NCI-H748 (cell line): ENCODE measurements at regions not wholly inside any gene's neighbourhood (a gene's known extent, or its start where the extent isn't known, plus 50 kb on each side); places are given as distances from the start of the nearest gene placed in this dataset.

Experiments
- DNase-seq: peaks from one replicate; lab custom pipeline; 2025; ENCODE audit not compliant: unreplicated experiment; lab: John Stamatoyannopoulos, UW

- DNase-seq, result no peak
Measured at GRCh38 chr16:20175358-20175757, 101.7 kb upstream of the GPR139 start.

GRCh38 chr16:20167323-20167722, 93.6 kb upstream of the GPR139 start:
- DNase-seq, result no peak

GRCh38 chr16:20166531-20167235, 93.0 kb upstream of the GPR139 start:
- DNase-seq, result no peak

GRCh38 chr16:20153444-20153843, 79.8 kb upstream of the GPR139 start:
- no peak for DNase-seq

- peak; percentile 0 for DNase-seq
Measured at GRCh38 chr16:20147091-20147490, 73.4 kb upstream of the GPR139 start.

GRCh38 chr16:20141956-20142355, 68.3 kb upstream of the GPR139 start:
- DNase-seq, result peak; percentile 6

- DNase-seq, result no peak
Measured at GRCh38 chr16:20137909-20138308, 64.2 kb upstream of the GPR139 start.

GRCh38 chr16:20137194-20137593, 63.5 kb upstream of the GPR139 start:
- DNase-seq, result no peak

GRCh38 chr16:20136446-20136968, 62.8 kb upstream of the GPR139 start:
- no peak for DNase-seq

- no peak for DNase-seq
Measured at GRCh38 chr16:20129375-20129774, 55.7 kb upstream of the GPR139 start.
